H1 (cell line): ENCODE measurements at regions not wholly inside any gene's neighbourhood (a gene's known extent, or its start where the extent isn't known, plus 50 kb on each side); places are given as distances from the start of the nearest gene placed in this dataset.

Source experiments
- CHD2 ChIP-seq: IDR thresholded peaks from 2 replicates; pipeline ENCODE4 v1.6.1; 2012; ENCODE audit warnings: low read length, improper control_type of control experiment
- RNF2 ChIP-seq: fragments of 200-900, 300-1000 bp; sonication (generic); IDR thresholded peaks from 2 replicates; pipeline ENCODE4 v1.7.1; 2016; ENCODE audit warnings: borderline replicate concordance, low read depth, mild to moderate bottlenecking, antibody characterized with exemption, low read length; ENCODE audit not compliant: poor library complexity, severe bottlenecking; ENCODE audit errors: missing control alignments
- RXRA ChIP-seq: IDR thresholded peaks from 2 replicates; pipeline ENCODE4 v1.6.1; 2011; ENCODE audit warnings: low read depth, mild to moderate bottlenecking, low read length, moderate library complexity; ENCODE audit not compliant: insufficient read depth
- SRF ChIP-seq: IDR thresholded peaks from 2 replicates; pipeline ENCODE4 v1.6.1; 2011; ENCODE audit warnings: mild to moderate bottlenecking, low read depth, low read length, moderate library complexity

DNA sequence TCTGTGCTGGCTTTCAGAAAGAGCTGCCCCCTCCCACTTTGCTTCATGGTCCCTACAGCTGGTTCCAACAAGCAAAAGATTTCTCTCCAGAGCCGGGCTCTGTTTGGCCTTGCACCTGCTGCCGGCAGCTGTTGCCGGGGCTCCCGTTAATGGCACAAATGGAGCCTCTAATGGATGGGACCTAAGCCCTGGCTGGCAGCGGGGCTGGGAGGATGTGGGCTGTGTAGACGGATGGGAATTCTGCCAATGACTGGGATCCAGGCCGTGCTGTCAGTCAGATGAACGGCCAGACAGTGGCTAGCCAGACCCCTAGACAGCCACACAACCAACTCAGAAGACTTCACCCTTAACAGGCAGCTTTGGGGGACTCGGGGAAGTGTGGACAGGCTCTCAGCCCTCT lies 88.0 kb downstream of the RPLP1 start (continued):
- TF ChIP-seq RNF2 (no peak), RXRA (no peak), SRF (no peak), CHD2 (no peak)
